HG03571 (cell line): ENCODE measurements at regions not wholly inside any gene's neighbourhood (a gene's known extent, or its start where the extent isn't known, plus 50 kb on each side); places are given as distances from the start of the nearest gene placed in this dataset.

Source experiments
- ATAC-seq: cut with Tn5 transposase; IDR thresholded peaks from one replicate; pipeline ENCODE4 v1.9.1; 2021; ENCODE audit not compliant: unreplicated experiment

- ATAC-seq = no peak
Measured at GRCh38 chr20:60410618-60411264, 452.5 kb downstream of the CDH26 start.

GRCh38 chr20:60411813-60412212 lies 453.6 kb downstream of the CDH26 start:
- ATAC-seq = no peak

GRCh38 chr20:60420676-60421229 lies 462.5 kb downstream of the CDH26 start:
- no peak for ATAC-seq

- no peak for ATAC-seq
Measured at GRCh38 chr20:60422848-60423247, 464.6 kb downstream of the CDH26 start.

- ATAC-seq = no peak
Measured at GRCh38 chr20:60424267-60424902, 466.2 kb downstream of the CDH26 start.

- ATAC-seq = no peak
Measured at GRCh38 chr20:60427516-60427915, 469.3 kb downstream of the CDH26 start.

GRCh38 chr20:60428651-60429050 lies 470.4 kb downstream of the CDH26 start:
- no peak for ATAC-seq

- ATAC-seq = no peak
Measured at GRCh38 chr20:60430516-60431001, 472.3 kb downstream of the CDH26 start.

GRCh38 chr20:60431349-60431748 lies 473.1 kb downstream of the CDH26 start:
- no peak for ATAC-seq

GRCh38 chr20:60437418-60437817 lies 479.2 kb downstream of the CDH26 start:
- no peak for ATAC-seq

GRCh38 chr20:60446267-60447111 lies 488.3 kb downstream of the CDH26 start:
- ATAC-seq = no peak

- ATAC-seq = no peak
Measured at GRCh38 chr20:60447703-60448102, 489.5 kb downstream of the CDH26 start.

GRCh38 chr20:60453388-60454246 lies 495.4 kb downstream of the CDH26 start:
- ATAC-seq = no peak

- ATAC-seq = no peak
Measured at GRCh38 chr20:60454491-60454890, 496.3 kb downstream of the CDH26 start.

- ATAC-seq = no peak
Measured at GRCh38 chr20:60455272-60455671, 497.0 kb downstream of the CDH26 start.

- no peak for ATAC-seq
Measured at GRCh38 chr20:60459212-60459611, 501.0 kb downstream of the CDH26 start.

GRCh38 chr20:60461993-60462392 lies 503.8 kb downstream of the CDH26 start:
- no peak for ATAC-seq

GRCh38 chr20:60463798-60464197 lies 505.6 kb downstream of the CDH26 start:
- ATAC-seq = no peak

- no peak for ATAC-seq
Measured at GRCh38 chr20:60465439-60465838, 507.2 kb downstream of the CDH26 start.

GRCh38 chr20:60465993-60466686 lies 507.9 kb downstream of the CDH26 start:
- no peak for ATAC-seq
